ENCODE measurements at regions not wholly inside any gene's neighbourhood (a gene's known extent, or its start where the extent isn't known, plus 50 kb on each side); places are given as distances from the start of the nearest gene placed in this dataset.
"Not testable (repeated sequence)": the region's sequence is repeated elsewhere in the genome, so short reads cannot be mapped to it uniquely, and the experiment has no call there.

GRCh38 chr7:91405092-91405788 is 141.0 kb downstream of the FZD1 start:
- no peaks in the 10 kb centered on the region for H3K4me1 ChIP-seq (ENCODE audit: control insufficient read depth, insufficient read depth, low read length)
- no peak overlapping the region for H3K27ac ChIP-seq (ENCODE audit: control insufficient read depth, insufficient read depth)
- H3K9me3 ChIP-seq (replicated peaks; ENCODE audit: control insufficient read depth, insufficient read depth, low read length) = no peaks in the 10 kb centered on the region
- in situ Hi-C loops (cut with MboI) (no loop called here), intact Hi-C loops (cut with micrococcal nuclease; ENCODE audit: unreplicated experiment) (no loop called here)
- no peak overlapping the region for H3K4me3 ChIP-seq
- FAIRE-seq (no peak), DNase-seq (ENCODE audit: low read depth, low spot score) (no peak), ATAC-seq (no peak)
- POLR2A ChIA-PET = no interaction called here
- no TSS peak for BruUV-seq (replicated peaks)
- H4K20me1 ChIP-seq (ENCODE audit: control insufficient read depth, insufficient read depth) = no peaks in the 10 kb centered on the region
- SMC1A ChIA-PET (ENCODE audit: uncharacterized antibody, unreplicated experiment) = no interaction called here
- H3K27me3 ChIP-seq (replicated peaks in 1 of 2; ENCODE audit: control insufficient read depth in 2 of 2, insufficient read depth in 2 of 2, low read length in 1 of 2) = no peaks in the 10 kb centered on the region
- H3K9ac ChIP-seq (ENCODE audit: control insufficient read depth, insufficient read depth, low read length) = no peak overlapping the region
- no peaks in the 10 kb centered on the region for H3K79me2 ChIP-seq (ENCODE audit: control insufficient read depth, insufficient read depth, low read length)
- WGBS (ENCODE audit: insufficient coverage, insufficient replicate concordance, low lambda C conversion rate, missing lambda C conversion rate) = 28% methylated on average over 3 of the region's 3 CpGs
- CTCF ChIA-PET = no interaction called here
- TF ChIP-seq TARDBP (IDR thresholded peaks at IDR 0.05; ENCODE audit: borderline replicate concordance) (no peak), SPI1 (IDR thresholded peaks at IDR 0.05; ENCODE audit: borderline replicate concordance, insufficient read depth, low read depth, low read length) (no peak), E2F8 (IDR thresholded peaks at IDR 0.05; ENCODE audit: low read depth, partially characterized antibody) (no peak), RUNX3 (IDR thresholded peaks at IDR 0.05; ENCODE audit: low read length) (no peak)
- H3K4me2 ChIP-seq (ENCODE audit: control insufficient read depth, insufficient read depth) = no peak overlapping the region
- no peaks in the 10 kb centered on the region for H3K36me3 ChIP-seq (ENCODE audit: control insufficient read depth in 2 of 2, insufficient read depth in 2 of 2, low read length in 1 of 2)
- RAD21 ChIA-PET (ENCODE audit: unreplicated experiment) = no interaction called here
- H2AFZ ChIP-seq (ENCODE audit: control insufficient read depth, low read depth, low read length) = no peak overlapping the region

- H3K4me2 ChIP-seq (ENCODE audit: control insufficient read depth, insufficient read depth); H4K20me1 ChIP-seq (ENCODE audit: control insufficient read depth, insufficient read depth); H3K9me3 ChIP-seq (replicated peaks; ENCODE audit: control insufficient read depth, insufficient read depth, low read length); ATAC-seq; intact Hi-C loops (cut with micrococcal nuclease; ENCODE audit: unreplicated experiment); H3K27ac ChIP-seq (ENCODE audit: control insufficient read depth, insufficient read depth); H3K9ac ChIP-seq (ENCODE audit: control insufficient read depth, insufficient read depth, low read length); RAD21 ChIA-PET (ENCODE audit: unreplicated experiment); BruUV-seq (replicated peaks); H3K4me3 ChIP-seq; CTCF ChIA-PET; H3K4me1 ChIP-seq (ENCODE audit: control insufficient read depth, insufficient read depth, low read length); in situ Hi-C loops (cut with MboI); H3K79me2 ChIP-seq (ENCODE audit: control insufficient read depth, insufficient read depth, low read length); H3K27me3 ChIP-seq (replicated peaks in 1 of 2; ENCODE audit: control insufficient read depth in 2 of 2, insufficient read depth in 2 of 2, low read length in 1 of 2); FAIRE-seq; H3K36me3 ChIP-seq (ENCODE audit: control insufficient read depth in 2 of 2, insufficient read depth in 2 of 2, low read length in 1 of 2); POLR2A ChIA-PET; SMC1A ChIA-PET (ENCODE audit: uncharacterized antibody, unreplicated experiment); DNase-seq (ENCODE audit: low read depth, low spot score); H2AFZ ChIP-seq (ENCODE audit: control insufficient read depth, low read depth, low read length): not testable (repeated sequence)
- WGBS (ENCODE audit: insufficient coverage, insufficient replicate concordance, low lambda C conversion rate, missing lambda C conversion rate) = 0% methylated on average over 1 of the region's 1 CpG
Measured at GRCh38 chr7:91405873-91406272, 141.6 kb downstream of the FZD1 start.
